ENCODE measurements at regions not wholly inside any gene's neighbourhood (a gene's known extent, or its start where the extent isn't known, plus 50 kb on each side); places are given as distances from the start of the nearest gene placed in this dataset.
A peak's percentile ranks its signal among the peaks of the same experiment; 100 is the strongest.

GRCh38 chr6:43877463-43878126 is 107.6 kb downstream of the VEGFA start:
- DNase-seq (no peak), ATAC-seq (ENCODE audit: poor library complexity) (no peak)
- intact Hi-C loops (cut with DNase I) = no loop called here

- ATAC-seq (ENCODE audit: poor library complexity) = no peak
- DNase-seq = no peak
- intact Hi-C loops (cut with DNase I) = no loop called here
Observed at GRCh38 chr6:43877036-43877435, 107.0 kb downstream of the VEGFA start.

GRCh38 chr6:43876602-43877001 is 106.6 kb downstream of the VEGFA start:
- ATAC-seq (ENCODE audit: poor library complexity) (no peak), DNase-seq (no peak)
- intact Hi-C loops (cut with DNase I) = no loop called here

GRCh38 chr6:43875849-43876572 is 106.0 kb downstream of the VEGFA start:
- ATAC-seq (ENCODE audit: poor library complexity) (no peak), DNase-seq (no peak)
- intact Hi-C loops (cut with DNase I) = no loop called here

DNA sequence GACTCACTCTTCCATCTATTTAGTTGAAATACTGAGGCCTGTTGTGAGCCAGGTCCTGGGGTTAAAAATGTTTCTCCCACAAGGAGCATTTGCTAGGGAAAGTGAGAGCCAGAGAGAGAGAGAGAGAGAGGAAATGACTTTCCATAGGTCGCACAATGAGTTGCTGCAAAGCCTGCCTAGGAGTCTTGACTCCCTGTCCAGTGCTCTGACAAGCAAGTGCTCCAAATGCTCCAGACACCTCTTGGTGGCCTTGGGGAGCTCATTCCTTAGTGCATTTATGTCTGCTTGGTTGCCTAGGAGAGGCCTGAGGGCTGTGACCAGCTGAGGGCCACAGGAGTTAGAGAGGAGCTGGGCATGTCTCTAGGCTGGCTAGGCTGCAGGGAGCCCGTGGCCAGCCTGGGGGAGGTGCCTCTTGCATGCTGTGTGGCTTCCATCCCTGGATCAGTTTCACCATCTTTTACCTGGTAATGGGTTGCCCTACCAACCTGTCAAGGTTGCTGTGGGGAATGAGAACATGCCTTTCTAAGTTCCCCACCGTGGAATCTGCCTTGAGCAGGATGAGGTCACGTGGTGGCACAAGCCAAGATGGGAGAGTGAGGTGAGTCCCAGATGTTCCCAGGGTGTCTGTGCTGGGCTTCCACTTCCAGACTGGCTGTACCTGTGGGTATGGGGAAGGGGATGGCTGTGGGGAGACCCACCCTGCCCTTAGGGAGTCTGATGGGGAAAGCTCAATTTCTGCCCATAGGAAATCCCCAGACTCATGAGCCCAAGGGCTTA is 105.0 kb downstream of the VEGFA start:
- no peak for DNase-seq
- intact Hi-C loops (cut with DNase I) = no loop called here
- no peak for ATAC-seq (ENCODE audit: poor library complexity)

GRCh38 chr6:43873806-43874714 is 104.0 kb downstream of the VEGFA start:
- no peak for ATAC-seq (ENCODE audit: poor library complexity)
- no peak for DNase-seq
- intact Hi-C loops (cut with DNase I) = no loop called here

DNA sequence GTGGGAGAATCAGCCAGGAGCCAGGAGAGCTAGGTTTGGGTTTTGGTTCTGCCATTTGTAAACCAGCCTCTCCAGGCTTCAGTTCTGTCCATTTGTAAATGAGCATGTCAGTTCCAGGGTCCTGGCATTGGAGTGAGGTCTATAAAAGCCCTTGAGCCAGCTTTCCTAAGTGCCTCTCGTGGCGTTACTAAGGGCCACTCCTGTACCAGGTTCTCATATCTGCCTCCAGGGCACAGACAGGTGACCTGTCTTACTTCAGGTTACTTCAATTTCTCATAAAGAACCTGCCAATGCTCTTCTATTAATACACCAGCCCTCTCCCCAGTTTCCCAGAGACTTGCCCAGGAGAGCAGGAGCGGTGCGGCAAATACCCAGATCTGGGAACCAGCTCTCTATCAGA is 101.9 kb downstream of the VEGFA start:
- intact Hi-C loops (cut with DNase I) = no loop called here
- DNase-seq = no peak
- ATAC-seq (ENCODE audit: poor library complexity) = no peak

GRCh38 chr6:43871284-43871683 is 101.3 kb downstream of the VEGFA start:
- intact Hi-C loops (cut with DNase I) = no loop called here
- ATAC-seq (ENCODE audit: poor library complexity) (no peak), DNase-seq (no peak)

DNA sequence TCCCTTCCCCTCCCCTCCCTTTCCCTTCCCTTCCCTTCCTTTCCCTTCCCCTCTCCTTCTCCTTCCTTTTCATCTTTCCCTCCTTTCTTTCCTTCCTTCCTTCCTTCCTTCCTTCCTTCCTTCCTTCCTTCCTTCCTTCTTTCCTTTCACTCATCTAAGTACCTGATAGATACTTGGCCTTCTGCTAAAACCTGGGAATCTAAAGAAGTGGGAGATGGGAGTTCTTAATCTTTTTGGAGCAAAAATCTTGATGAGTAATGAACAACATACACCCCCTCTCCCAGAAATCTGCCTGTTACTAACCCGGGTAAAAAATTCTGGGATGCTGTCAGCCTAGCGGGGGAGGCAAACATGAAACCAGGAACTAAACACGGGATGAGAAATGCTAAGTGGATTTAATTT is 100.7 kb downstream of the VEGFA start:
- no peak for ATAC-seq (ENCODE audit: poor library complexity)
- DNase-seq = no peak
- intact Hi-C loops (cut with DNase I) = no loop called here

- intact Hi-C loops (cut with DNase I) = no loop called here
- DNase-seq (no peak), ATAC-seq (ENCODE audit: poor library complexity) (no peak)
Observed at GRCh38 chr6:43869792-43870659, 100.0 kb downstream of the VEGFA start.

DNA sequence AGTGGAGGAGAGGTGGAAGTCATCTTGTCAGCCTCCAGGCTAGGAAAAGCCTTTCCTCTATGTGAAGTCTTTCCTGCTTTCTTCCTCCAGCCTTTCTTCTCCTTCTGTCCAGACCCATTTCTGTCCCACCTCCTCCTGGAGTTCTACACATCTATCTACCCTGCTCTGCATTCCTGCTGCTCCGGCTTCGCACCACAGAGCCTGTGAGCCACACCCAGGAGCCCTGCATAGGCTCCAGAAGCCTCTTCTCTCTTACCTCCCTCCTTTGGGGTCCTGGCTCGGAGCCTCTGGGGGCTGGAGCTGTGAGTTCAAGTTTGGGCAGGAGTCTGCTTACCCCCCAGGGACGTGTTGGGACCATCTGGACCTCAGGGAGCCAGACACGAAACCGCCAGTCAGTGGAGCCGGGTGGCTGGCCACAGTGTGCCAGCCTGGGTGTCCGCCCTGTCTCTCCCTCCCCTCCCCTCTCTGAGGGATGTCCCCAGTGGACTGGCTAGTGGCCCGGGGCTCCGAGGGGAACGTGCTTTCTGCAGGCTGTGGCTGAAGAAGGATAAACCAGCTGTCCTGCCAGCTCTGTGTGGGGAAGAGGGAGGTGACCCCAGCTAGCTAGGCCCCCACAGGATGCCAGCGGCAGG is 99.2 kb downstream of the VEGFA start:
- DNase-seq (no peak), ATAC-seq (ENCODE audit: poor library complexity) (peak; percentile 18)
- intact Hi-C loops (cut with DNase I) = no loop called here

GRCh38 chr6:43868467-43868866 is 98.5 kb downstream of the VEGFA start:
- intact Hi-C loops (cut with DNase I) = no loop called here
- DNase-seq (no peak), ATAC-seq (ENCODE audit: poor library complexity) (no peak)

GRCh38 chr6:43867996-43868395 is 98.0 kb downstream of the VEGFA start:
- intact Hi-C loops (cut with DNase I) = no loop called here
- ATAC-seq (ENCODE audit: poor library complexity) = no peak
- no peak for DNase-seq

- intact Hi-C loops (cut with DNase I) = no loop called here
- no peak for ATAC-seq (ENCODE audit: poor library complexity)
- no peak for DNase-seq
Observed at GRCh38 chr6:43867246-43867645, 97.2 kb downstream of the VEGFA start.

GRCh38 chr6:43865932-43866645 is 96.1 kb downstream of the VEGFA start:
- no peak for DNase-seq
- intact Hi-C loops (cut with DNase I) = no loop called here

DNA sequence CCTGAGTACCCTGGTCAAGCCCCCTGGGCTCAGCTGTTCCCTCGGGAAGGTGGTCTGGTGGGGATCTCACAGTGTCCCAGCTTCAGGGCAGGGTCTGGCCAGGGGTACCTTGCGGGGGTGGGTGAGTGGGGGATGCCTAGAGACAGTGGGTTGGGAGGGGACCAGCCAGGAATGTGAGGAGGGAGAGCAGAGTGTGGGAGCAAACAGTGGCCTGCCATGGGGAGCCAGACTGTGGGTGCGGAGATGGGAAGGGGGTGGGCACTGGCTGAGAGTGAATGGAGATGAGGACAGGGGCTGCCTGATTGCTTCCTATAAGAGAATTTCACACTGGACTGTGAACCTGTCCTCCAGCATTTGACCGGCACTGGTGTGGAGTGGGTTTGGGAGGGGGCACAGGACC is 95.1 kb downstream of the VEGFA start:
- intact Hi-C loops (cut with DNase I) = no loop called here
- DNase-seq = no peak
- ATAC-seq (ENCODE audit: poor library complexity) = no peak

More at GRCh38 chr6:43865932-43866645, 96.1 kb downstream of the VEGFA start:
- no peak for ATAC-seq (ENCODE audit: poor library complexity)

- ATAC-seq (ENCODE audit: poor library complexity) (no peak), DNase-seq (no peak)
- intact Hi-C loops (cut with DNase I) = no loop called here
Observed at GRCh38 chr6:43862925-43863324, 92.9 kb downstream of the VEGFA start.
